LoVo (cell line): ENCODE measurements at regions not wholly inside any gene's neighbourhood (a gene's known extent, or its start where the extent isn't known, plus 50 kb on each side); places are given as distances from the start of the nearest gene placed in this dataset.
A peak's percentile ranks its signal among the peaks of the same experiment; 100 is the strongest.
"Not testable (repeated sequence)": the region's sequence is repeated elsewhere in the genome, so short reads cannot be mapped to it uniquely, and the experiment has no call there.

ENCODE experiments used
- DNase-seq: peaks from one replicate; pipeline ENCODE4 v3.0.0-alpha.2; 2016; ENCODE audit warnings: low spot score

DNA sequence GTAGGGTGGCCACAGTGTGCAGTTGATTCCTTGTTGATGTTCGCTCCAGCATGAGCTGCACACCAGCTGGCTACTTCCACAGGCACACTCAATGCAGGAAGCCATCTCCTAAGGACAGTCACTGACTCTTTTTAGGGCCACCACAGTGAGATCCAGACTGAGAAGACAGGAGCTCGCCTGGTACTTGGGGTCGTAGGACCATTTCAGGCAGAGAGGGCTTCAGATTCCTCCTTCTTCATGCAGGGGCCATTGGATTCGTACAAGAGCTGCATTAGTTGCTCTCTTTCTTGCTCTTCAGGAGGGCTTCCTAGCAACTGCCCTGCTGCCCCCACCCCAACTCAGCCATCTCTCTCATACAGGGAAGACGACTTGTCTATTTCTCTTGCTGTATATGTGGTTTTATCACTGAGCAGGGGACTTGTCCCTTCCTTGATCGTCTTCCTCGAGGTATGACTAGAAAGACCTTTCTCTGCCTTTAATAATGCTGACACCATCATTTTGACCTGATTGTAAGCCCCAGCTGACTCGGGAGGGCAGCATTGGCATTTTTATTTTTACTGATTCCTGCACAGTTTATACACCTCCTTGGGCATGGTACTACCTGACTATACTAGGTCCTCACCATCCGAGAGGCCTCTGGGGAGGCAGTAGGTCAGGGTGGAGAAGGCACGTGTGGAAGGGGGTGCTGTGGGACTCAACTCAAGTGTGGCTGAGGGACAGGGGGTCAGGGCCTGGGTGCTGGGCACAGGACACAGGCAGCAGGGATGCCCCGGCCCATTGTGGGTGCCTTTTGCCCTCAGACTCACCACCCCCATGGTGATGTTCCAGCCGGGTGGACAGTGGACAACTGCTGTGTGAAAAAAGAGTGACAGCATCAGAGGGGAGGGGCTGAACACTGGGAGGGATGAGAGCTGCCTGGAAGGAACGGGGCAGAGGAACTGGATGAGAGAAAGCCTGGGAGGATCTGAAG is 136.7 kb upstream of the ZNF746 start:
- no peak for DNase-seq

GRCh38 chr7:149628361-149629149 is 130.9 kb upstream of the ZNF746 start:
- not testable (repeated sequence) for DNase-seq

DNA sequence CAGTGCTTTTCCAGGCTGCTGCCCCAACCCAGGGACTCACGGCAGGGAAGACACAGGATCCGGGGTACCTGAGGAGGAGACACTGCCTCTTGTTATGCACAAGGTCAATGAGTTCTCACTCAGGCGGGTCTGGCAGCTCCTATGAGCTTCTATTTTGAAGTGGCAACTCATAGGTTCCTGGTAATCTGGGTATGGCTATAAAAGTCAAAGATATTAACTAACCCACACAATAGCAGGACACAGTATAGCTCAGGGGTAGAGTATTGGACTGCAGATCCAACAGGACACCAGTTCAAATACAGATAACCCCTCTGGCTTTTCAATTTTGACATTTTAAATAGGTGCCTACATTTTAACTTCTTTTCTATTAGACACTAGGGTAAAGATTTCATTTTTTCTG is 130.3 kb upstream of the ZNF746 start:
- no peak for DNase-seq

DNA sequence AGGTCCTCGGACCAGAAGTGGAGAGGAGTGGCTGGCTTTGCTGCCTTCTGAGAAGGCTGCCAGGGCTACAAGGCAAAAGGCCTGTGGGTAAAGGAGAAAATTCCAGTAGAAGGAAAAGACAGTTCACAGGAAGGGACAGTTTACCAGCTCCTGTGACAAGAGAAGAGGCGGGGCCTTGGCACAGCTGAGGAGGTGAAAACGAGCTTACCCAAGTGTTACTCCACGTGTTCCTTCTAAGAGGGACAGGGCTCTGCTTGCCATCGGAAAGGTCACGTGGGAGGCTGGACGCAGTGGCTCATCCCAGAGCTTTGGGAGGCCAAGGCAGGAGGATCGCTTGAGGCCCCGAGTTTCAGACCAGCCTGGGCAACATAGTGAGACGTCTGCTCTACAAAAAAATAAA is 129.4 kb upstream of the ZNF746 start:
- no peak for DNase-seq

- DNase-seq = no peak
Measured at GRCh38 chr7:149625947-149626392, 128.4 kb upstream of the ZNF746 start.

GRCh38 chr7:149625340-149625946 is 127.8 kb upstream of the ZNF746 start:
- peak; percentile 76 for DNase-seq

- DNase-seq = peak; percentile 97
Measured at GRCh38 chr7:149624419-149625339, 127.1 kb upstream of the ZNF746 start.

- peak; percentile 43 for DNase-seq
Measured at GRCh38 chr7:149624006-149624405, 126.4 kb upstream of the ZNF746 start.

DNA sequence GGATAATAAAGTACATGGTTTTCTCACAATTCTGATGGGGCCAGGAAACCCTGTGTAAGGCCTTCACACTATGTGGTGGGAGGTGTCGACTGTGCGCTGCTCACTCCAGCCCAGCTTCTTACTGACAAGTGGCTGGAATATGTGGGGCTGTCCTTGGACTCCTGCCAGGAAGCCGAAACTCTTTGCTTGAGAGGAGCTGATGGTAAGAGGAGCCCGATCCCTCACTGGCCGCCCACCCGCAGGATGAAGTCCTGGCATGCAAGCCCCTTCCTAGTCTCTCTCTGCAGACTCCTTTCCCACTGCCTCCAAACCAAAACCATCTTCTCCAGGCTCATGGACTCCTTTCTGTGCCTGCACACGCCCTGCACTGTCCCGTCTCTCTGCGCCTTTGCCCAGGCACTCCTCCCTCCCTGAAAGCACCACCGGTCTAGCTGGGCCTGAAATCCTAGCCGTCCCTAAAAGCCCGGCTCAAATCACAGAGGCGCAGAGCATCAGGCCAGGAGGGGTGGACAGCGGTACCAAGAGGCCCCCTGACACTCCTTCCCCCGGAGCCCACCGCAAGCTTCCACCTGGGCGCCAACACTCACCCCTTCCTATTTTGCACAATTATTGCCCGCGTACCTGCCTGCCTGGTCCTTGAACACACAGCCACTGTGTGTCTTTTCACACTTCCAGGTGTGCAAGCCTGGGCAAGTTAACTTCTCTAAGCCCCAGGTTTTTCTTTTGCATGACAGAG is 125.8 kb upstream of the ZNF746 start:
- peak; percentile 24 for DNase-seq

DNA sequence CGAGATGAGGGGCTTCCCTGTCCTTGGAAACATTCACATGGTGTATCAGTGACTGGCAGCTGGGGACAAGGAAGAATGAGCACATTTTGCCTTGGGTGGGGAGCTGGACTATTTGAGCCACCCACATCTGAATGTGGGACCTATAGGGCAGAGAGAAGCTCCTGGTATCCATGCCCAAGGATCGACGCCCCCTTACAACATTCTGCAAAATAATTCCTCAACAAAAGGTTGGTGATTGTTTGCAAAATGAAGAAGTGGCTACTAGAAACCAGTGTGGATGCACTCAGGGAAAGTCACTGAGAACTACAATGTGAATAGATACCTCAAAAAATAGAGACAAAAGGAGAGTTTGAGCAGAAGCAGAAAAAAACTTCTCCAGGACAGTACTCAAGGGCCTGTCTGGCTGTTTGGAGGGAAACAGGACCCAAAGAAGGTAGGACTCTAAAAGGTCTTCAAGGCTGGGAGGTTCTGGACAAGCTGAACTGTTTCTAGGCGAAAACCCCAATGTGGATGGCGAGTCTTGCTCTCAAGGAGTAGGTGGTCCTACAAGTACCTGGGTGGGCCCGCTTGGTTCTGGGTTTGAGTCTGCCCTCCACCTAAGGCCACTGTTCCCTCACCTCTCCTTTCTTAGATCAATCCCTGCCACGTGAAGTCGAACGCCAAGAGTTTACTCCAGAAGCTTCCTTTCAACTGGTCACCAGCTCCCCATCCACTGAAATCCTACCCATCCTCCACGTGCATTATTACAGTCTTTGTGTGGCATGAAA is 125.0 kb upstream of the ZNF746 start:
- no peak for DNase-seq

DNA sequence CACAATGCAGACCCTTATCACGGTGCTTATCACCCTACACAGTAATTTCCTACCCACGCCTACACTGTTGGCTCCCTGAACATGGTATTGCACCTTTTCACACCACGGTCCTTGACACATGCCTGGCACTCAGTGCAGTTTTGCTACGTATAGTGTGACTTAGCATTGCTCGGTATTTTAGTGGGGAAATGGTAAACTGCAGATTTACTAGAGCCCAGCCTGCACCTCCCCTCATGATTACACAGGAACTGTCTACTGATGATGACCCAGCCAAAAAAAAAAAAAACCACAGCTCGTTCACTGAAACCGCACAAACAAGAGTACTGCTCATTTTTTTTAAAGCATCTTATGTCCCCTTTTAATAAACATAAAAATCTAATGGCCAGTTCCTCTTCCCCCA is 124.2 kb upstream of the ZNF746 start:
- DNase-seq = no peak

- DNase-seq = no peak
Measured at GRCh38 chr7:149620961-149621360, 123.4 kb upstream of the ZNF746 start.

DNA sequence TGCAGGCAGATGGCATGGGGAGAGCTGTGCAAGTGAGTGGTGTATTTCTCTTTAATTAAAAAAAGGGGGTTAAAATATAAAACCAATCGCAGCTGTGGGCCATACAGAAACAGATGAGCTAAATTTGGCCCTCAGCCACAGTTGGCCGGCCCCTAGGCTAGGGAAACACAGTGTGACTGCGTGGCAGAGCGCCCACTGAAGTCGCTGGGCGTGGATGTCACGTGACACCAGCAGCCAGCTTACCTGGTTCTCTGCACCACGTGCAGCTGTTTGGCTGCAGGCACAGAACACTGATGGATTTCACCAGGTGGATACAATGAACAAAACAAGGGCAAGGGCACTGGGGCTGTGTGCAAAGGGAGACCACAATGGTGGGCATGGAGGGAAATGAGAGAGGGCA is 119.3 kb upstream of the ZNF746 start:
- no peak for DNase-seq

DNA sequence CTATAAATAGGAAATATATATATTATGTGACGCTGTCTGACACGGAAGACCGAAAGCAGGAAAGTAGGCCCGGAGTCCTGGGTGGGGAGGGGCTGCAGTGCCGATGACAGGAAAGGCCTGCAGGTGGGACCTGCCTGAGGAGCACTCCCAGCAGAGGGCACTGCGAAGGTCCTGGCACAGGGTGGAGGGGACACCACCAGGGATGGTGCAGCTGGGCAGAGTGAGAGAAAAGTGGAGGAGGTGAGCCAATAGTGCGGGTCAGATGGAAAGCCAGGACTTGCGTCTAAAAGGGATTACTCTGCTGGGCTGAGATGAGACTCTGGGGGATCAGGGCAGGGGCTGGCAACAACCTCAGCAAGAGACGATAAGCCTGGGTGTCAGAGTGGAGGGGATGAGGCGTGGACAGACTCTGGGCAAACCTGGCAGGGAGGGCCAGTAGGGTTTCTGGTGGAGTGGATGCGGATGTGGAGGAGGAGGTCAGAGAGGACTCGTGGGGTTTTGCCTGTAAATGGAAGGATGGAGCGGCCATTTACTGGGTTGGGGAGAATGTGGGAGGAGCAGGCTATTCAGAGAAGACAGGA is 118.2 kb upstream of the ZNF746 start:
- DNase-seq = no peak

DNA sequence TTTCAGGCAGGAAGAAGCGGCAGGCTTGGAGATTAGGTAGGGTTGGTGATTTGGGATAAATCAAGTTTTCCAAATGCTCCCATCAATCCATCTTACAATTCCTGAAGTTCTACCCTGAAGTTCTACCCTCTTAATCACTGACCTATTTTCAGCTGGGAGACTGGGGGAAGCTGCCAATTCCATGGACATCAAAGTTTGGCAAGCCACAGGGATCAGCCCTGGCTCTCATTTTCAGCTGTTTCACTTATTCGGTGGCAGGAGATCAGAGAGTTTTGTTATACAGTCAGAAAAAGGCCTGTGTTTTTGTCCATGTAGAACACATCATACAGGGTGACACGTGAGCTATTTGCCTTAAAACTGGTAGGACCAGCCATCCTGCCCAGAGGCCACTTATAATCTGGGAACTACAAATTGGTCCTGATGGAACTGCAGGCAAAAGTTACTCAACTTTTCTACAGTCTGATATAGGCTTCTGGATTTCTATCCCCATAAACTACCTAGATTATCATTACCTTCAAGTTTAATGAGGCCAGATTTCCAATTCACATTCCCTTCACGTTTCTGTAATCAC is 112.9 kb upstream of the ZNF746 start:
- DNase-seq = no peak

DNA sequence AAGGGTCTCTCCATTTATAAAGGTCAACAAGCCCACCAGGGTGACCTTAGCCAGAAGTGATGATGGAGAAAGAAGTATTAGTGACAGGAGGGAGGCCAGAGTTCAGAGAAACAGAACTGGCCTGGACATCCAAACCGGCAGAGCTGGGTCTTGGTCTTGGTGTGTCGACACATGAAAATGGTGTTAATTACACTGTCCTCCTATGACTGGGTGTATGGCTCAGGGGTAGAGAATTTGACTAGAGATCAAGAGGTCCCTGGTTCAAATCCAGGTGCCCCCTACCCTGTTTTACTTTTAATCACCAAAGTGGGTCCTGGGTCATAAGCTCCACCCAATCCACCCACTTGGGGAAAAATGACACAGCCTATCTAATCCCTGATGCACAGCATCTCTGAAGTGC is 110.6 kb upstream of the ZNF746 start:
- no peak for DNase-seq

- no peak for DNase-seq
Measured at GRCh38 chr7:149607683-149608082, 110.1 kb upstream of the ZNF746 start.

GRCh38 chr7:149606826-149607225 is 109.2 kb upstream of the ZNF746 start:
- no peak for DNase-seq

GRCh38 chr7:149605696-149606095 is 108.1 kb upstream of the ZNF746 start:
- DNase-seq = no peak
